ENCODE measurements at regions not wholly inside any gene's neighbourhood (a gene's known extent, or its start where the extent isn't known, plus 50 kb on each side); places are given as distances from the start of the nearest gene placed in this dataset.

GRCh38 chr17:69908626-69909368 is 166.2 kb upstream of the KCNJ16 start:
- no peak for DNase-seq

- DNase-seq: no peak
Measured at GRCh38 chr17:69909389-69909788, 165.6 kb upstream of the KCNJ16 start.

GRCh38 chr17:69912805-69913204 is 162.2 kb upstream of the KCNJ16 start:
- no peak for DNase-seq

- DNase-seq: no peak
Measured at GRCh38 chr17:69913216-69913615, 161.8 kb upstream of the KCNJ16 start.

- no peak for DNase-seq
Measured at GRCh38 chr17:69913616-69914015, 161.4 kb upstream of the KCNJ16 start.

GRCh38 chr17:69914520-69914919 is 160.5 kb upstream of the KCNJ16 start:
- DNase-seq: no peak

GRCh38 chr17:69916761-69917160 is 158.3 kb upstream of the KCNJ16 start:
- no peak for DNase-seq

GRCh38 chr17:69918164-69918563 is 156.9 kb upstream of the KCNJ16 start:
- no peak for DNase-seq

DNA sequence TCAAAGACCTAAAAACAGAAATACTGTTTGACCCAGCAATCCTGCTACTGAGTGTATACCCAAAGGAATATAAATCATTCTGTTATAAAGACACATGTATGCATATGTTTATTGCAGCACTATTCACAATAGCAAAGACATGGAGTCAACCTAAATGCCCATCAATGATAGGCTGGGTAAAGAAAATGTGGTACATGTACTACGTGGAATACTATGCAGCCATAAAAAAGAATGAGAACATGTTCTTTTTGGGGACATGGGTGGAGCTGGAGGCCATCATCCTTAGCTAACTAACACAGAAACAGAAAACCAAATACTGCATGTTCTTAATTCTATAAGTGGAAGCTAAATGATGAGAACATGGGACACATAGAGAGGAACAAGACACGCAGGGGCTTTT is 155.2 kb upstream of the KCNJ16 start:
- DNase-seq: no peak

GRCh38 chr17:69921046-69921445 is 154.0 kb upstream of the KCNJ16 start:
- DNase-seq: no peak

GRCh38 chr17:69928611-69929010 is 146.4 kb upstream of the KCNJ16 start:
- no peak for DNase-seq

DNA sequence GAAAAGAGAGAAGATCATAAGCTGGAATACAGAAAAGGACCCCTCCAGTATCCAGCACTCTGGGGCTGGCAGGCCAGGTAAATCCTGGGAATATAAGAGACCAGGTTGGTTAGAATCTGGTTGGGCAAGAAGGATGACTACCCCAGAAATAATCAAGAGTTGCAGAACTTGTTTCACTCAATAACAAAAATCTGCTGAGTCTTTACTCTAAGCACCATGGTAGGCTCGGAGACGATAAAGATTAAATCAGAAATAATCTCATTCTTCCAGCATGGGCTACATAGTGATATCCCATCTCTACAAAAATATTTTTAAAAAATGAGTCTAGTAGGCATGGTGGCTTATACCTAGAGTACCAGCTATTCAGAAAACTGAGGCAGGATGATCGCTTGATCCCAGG is 138.0 kb upstream of the KCNJ16 start:
- DNase-seq: no peak

DNA sequence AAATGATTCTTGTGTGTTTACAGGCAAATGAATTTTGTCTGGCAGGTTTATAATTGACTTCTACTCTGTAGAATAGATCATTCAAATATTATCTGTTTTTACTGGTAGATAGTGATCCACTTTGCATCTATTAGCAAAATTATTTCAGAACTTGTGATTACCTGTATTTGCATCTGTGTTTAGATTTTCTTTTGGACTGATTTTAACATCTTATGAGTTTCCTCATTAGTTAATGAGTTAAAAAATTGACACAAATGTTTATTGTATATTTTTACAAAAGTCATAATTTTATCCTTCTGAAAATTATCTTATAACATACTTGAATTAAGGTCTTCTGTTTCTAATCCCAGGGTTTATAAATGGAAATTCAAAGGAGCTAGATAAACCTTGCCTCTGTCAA is 132.0 kb upstream of the KCNJ16 start:
- DNase-seq: no peak

- no peak for DNase-seq
Measured at GRCh38 chr17:69944406-69944805, 130.6 kb upstream of the KCNJ16 start.

GRCh38 chr17:69945698-69946185 is 129.3 kb upstream of the KCNJ16 start:
- DNase-seq: no peak

DNA sequence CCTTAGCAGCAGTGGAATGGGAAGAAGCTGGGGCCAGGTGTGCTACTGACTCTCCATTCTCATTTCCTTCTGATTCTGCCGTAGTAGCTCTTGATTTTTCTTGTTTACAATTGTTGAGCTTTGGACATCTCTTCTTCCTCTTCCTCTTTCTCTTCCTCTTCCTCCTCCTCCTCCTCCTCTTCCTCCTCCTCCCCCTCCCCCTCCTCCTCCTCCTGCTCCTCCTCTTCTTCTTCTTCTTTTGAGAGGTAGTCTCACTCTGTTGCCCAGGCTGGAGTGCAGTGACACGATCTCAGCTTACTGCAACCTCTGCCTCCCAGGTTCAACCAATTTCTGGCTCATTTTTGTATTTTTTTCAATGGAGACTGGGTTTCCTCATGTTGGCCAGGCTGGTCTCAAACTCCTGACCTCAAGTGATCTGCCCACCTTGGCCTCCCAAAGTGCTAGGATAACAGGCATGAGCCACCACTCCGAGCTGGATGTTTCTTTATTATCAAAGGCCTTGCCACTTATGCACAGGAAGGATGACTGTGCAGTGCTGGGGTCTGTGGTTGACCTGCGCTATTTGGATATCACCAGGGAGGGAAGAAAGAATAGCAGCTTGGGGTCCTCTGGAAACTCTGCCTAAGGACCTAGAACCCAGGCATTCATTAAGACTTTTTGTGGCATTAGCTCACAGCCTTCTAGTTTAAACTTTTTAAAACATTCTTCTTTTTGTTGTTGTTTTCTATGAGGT is 127.8 kb upstream of the KCNJ16 start:
- no peak for DNase-seq

DNA sequence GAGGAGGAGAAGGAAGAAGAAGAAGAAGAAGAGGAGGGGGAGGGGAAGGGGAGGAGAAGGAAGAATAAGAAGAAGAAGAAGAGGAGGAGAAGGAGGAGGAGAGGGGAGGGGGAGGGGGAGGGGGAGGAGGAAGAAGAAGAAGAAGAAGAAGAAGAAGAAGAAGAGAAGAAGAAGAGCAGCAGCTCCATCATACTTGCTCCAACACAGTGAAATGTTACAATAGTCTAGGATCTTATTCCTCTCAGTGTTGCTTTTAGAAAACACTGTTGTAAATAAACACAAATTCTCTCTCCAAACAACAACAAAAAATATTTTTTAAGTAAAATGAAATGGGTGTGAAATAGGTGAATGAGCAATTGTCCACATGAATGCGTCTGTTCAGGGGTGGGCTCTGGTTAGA is 126.6 kb upstream of the KCNJ16 start:
- DNase-seq: no peak

DNA sequence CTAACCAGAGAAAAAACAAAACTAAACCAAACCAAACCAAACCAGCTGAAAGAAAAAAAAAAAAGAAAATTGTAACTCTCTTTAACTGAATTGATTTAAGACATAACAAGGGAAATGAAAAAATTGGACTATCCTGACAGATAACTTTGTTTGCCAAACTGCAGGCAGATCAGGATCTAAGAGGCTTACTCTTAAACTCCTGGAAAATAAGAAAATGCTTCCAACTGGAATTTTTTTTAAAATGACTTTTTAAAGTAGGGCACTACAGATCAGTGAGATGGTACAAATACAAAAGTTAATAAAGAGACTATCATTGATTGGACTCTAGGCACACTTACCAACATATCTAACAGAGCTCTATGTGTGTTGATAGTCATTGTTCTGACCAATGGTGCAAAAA is 125.5 kb upstream of the KCNJ16 start:
- no peak for DNase-seq

- no peak for DNase-seq
Measured at GRCh38 chr17:69949973-69950695, 124.9 kb upstream of the KCNJ16 start.

GRCh38 chr17:69950701-69951418 is 124.2 kb upstream of the KCNJ16 start:
- DNase-seq: no peak

- no peak for DNase-seq
Measured at GRCh38 chr17:69954241-69954925, 120.6 kb upstream of the KCNJ16 start.

- DNase-seq: no peak
Measured at GRCh38 chr17:69958063-69958462, 117.0 kb upstream of the KCNJ16 start.

Data from activated CD4-positive, alpha-beta T cell treated with anti-CD3 and anti-CD28 coated beads, Interleukin-2, Interleukin-6, amounts not matched to agents 100 ng/mL and 50 ng/mL, durations not matched to agents 16 hours and 8 hours (primary cell).